T-helper 9 cell (primary cell): ENCODE measurements at regions not wholly inside any gene's neighbourhood (a gene's known extent, or its start where the extent isn't known, plus 50 kb on each side); places are given as distances from the start of the nearest gene placed in this dataset.
"Not testable (repeated sequence)": the region's sequence is repeated elsewhere in the genome, so short reads cannot be mapped to it uniquely, and the experiment has no call there.

Experiments used
- DNase-seq: peaks from one replicate; pipeline ENCODE4 v3.0.0-alpha.2; 2020

- no peak for DNase-seq
These were observed 206.2 kb upstream of the MYLIP start for GRCh38 chr6:15922510-15923250.

GRCh38 chr6:15921243-15921642 lies 207.6 kb upstream of the MYLIP start:
- no peak for DNase-seq

GRCh38 chr6:15916581-15916980 lies 212.3 kb upstream of the MYLIP start:
- no peak for DNase-seq

- DNase-seq, result no peak
These were observed 213.2 kb upstream of the MYLIP start for GRCh38 chr6:15915508-15916178.

- no peak for DNase-seq
These were observed 214.3 kb upstream of the MYLIP start for GRCh38 chr6:15914553-15914952.

- DNase-seq, result no peak
These were observed 215.3 kb upstream of the MYLIP start for GRCh38 chr6:15913573-15913972.

- no peak for DNase-seq
These were observed 216.1 kb upstream of the MYLIP start for GRCh38 chr6:15912505-15913400.

GRCh38 chr6:15911753-15912504 lies 217.0 kb upstream of the MYLIP start:
- no peak for DNase-seq

- DNase-seq, result no peak
These were observed 219.4 kb upstream of the MYLIP start for GRCh38 chr6:15909290-15910070.

- no peak for DNase-seq
These were observed 220.0 kb upstream of the MYLIP start for GRCh38 chr6:15908871-15909270.

GRCh38 chr6:15907914-15908518 lies 220.9 kb upstream of the MYLIP start:
- no peak for DNase-seq

- not testable (repeated sequence) for DNase-seq
These were observed 221.5 kb upstream of the MYLIP start for GRCh38 chr6:15907220-15907913.

- DNase-seq, result no peak
These were observed 222.4 kb upstream of the MYLIP start for GRCh38 chr6:15906420-15907016.

GRCh38 chr6:15905488-15906419 lies 223.1 kb upstream of the MYLIP start:
- DNase-seq, result no peak

- no peak for DNase-seq
These were observed 224.1 kb upstream of the MYLIP start for GRCh38 chr6:15904651-15905376.

GRCh38 chr6:15901141-15902115 lies 227.5 kb upstream of the MYLIP start:
- DNase-seq, result no peak

- DNase-seq, result no peak
These were observed 230.2 kb upstream of the MYLIP start for GRCh38 chr6:15898693-15899092.
